K562 (cell line): ENCODE measurements at regions not wholly inside any gene's neighbourhood (a gene's known extent, or its start where the extent isn't known, plus 50 kb on each side); places are given as distances from the start of the nearest gene placed in this dataset.

Experiments used
- ATAC-seq: fragments of 200-7000 bp; cut with Tn5 transposase; 3 replicates; pipeline ENCODE4 v1.9.1; 2020; ENCODE audit warnings: moderate library complexity
- BruUV-seq: library from RNA; stranded (reverse); fragments of 400-500 nt; replicated peaks from 2 replicates; lab custom pipeline; 2021; lab: Mats Ljungman, UMichigan
- CTCF ChIA-PET: fragments of 300-600 bp; formaldehyde crosslinking; extraction: SDS; loops from one replicate; lab custom pipeline; 2021; ENCODE audit warnings: low intra/inter-chr PET ratio; lab: Yijun Ruan, JAX
- POLR2A ChIA-PET: fragments of 300-600, 350-650 bp; sonication (Branson Sonifier 250); formaldehyde crosslinking; extraction: SDS; loops from one replicate; lab custom pipeline; 2021; ENCODE audit warnings: antibody characterized with exemption, inconsistent platforms; lab: Yijun Ruan, JAX
- DNase-seq, 4 experiments: peaks; one replicate each; pipeline versions ENCODE4 v3.0.0 to v3.0.0-alpha.2; 2011 to 2018; ENCODE audit warnings: low spot score in 3 of 4, mixed read lengths in 3 of 4; ENCODE audit errors: extremely low read depth in 1 of 4
- FAIRE-seq: peaks from 2 replicates; lab custom pipeline; 2011; peaks lifted over from hg19 to GRCh38; lab: Jason Lieb, UNC
- H2AFZ ChIP-seq: 2 replicates; pipeline ENCODE4 v1.6.0; 2011; ENCODE audit warnings: low read depth, low read length, control low read depth, inconsistent platforms
- H3K27ac ChIP-seq: fragments of 200-600 bp; 3 replicates; pipeline ENCODE4 v1.8.0; 2011; ENCODE audit warnings: low read depth, mild to moderate bottlenecking, control low read depth, inconsistent platforms, low read length, moderate library complexity, mixed read lengths; ENCODE audit errors: extremely low read depth
- H3K27me3 ChIP-seq, 2 experiments: fragments of 300-600 bp in 1 of 2; 2 replicates in 1 of 2; 3 replicates in 1 of 2; pipeline versions ENCODE4 v1.6.0 to v1.8.0; 2011; ENCODE audit warnings: inconsistent platforms in 2 of 2, low read length in 2 of 2, mild to moderate bottlenecking in 1 of 2, mixed read lengths in 1 of 2, moderate library complexity in 1 of 2; ENCODE audit not compliant: control insufficient read depth in 2 of 2, insufficient read depth in 2 of 2
- H3K36me3 ChIP-seq: fragments of 300-600 bp; 3 replicates; pipeline ENCODE4 v1.8.0; 2011; ENCODE audit warnings: mild to moderate bottlenecking, low read length, inconsistent platforms; ENCODE audit not compliant: control insufficient read depth, insufficient read depth
- H3K4me1 ChIP-seq, 2 experiments: fragments of 200-600 bp in 1 of 2; replicated peaks in 1 of 2; 2 replicates in 1 of 2; 3 replicates in 1 of 2; pipeline versions ENCODE4 v1.5.1 to v1.8.0; 2011; ENCODE audit warnings: inconsistent platforms in 2 of 2, low read length in 2 of 2, mild to moderate bottlenecking in 1 of 2, mixed read lengths in 1 of 2, moderate library complexity in 1 of 2; ENCODE audit not compliant: control insufficient read depth in 2 of 2, insufficient read depth in 2 of 2
- H3K4me2 ChIP-seq: 2 replicates; pipeline ENCODE4 v1.6.1; 2011; ENCODE audit warnings: low read length, control low read depth, inconsistent platforms, mixed read lengths; ENCODE audit not compliant: insufficient read depth
- H3K4me3 ChIP-seq: fragments of 200-600 bp; sonication (generic), shearing (Covaris generic); 2 replicates; pipeline ENCODE4 v1.5.1; 2016; ENCODE audit warnings: control low read depth, inconsistent platforms
- H3K79me2 ChIP-seq: fragments of 200-600 bp; 3 replicates; pipeline ENCODE4 v1.8.0; 2011; ENCODE audit warnings: low read length, inconsistent platforms; ENCODE audit not compliant: control insufficient read depth, insufficient read depth
- H3K9ac ChIP-seq, 2 experiments: 2 replicates each; pipeline versions ENCODE4 v1.6.0 to v1.6.1; 2011; ENCODE audit warnings: low read depth in 2 of 2, low read length in 2 of 2, control low read depth in 1 of 2, inconsistent platforms in 1 of 2, mild to moderate bottlenecking in 1 of 2, mixed read lengths in 1 of 2; ENCODE audit not compliant: insufficient read depth in 1 of 2
- H3K9me1 ChIP-seq: one replicate; pipeline ENCODE4 v1.6.0; 2011; ENCODE audit warnings: inconsistent platforms, mild to moderate bottlenecking, low read length, moderate library complexity; ENCODE audit not compliant: control insufficient read depth, insufficient read depth
- H3K9me3 ChIP-seq: replicated peaks from 2 replicates; pipeline ENCODE4 v1.5.1; 2011; ENCODE audit warnings: low read depth, low read length, inconsistent platforms; ENCODE audit not compliant: control insufficient read depth, insufficient read depth
- H4K20me1 ChIP-seq: replicated peaks from 2 replicates; pipeline ENCODE4 v1.6.1; 2011; ENCODE audit warnings: low read length, inconsistent platforms, mixed read lengths; ENCODE audit not compliant: control insufficient read depth, insufficient read depth
- BACH1 ChIP-seq: fragments of 200-800 bp; sonication (Bioruptor generic); IDR thresholded peaks from 2 replicates; pipeline ENCODE4 v1.6.1; 2016; ENCODE audit warnings: missing genetic modification characterization, missing compliant biosample characterization
- CBX2 ChIP-seq: fragments of 200-600 bp; sonication (generic); IDR thresholded peaks from one replicate; pipeline ENCODE4 v1.6.1; 2012; ENCODE audit warnings: mild to moderate bottlenecking, low read length, inconsistent platforms; ENCODE audit not compliant: insufficient read depth, poor library complexity, severe bottlenecking
- GABPB2 ChIP-seq: fragments of 250-450 bp; sonication (Bioruptor Pico); conservative IDR thresholded peaks from 2 replicates; pipeline ENCODE4 v1.5.1; 2021; ENCODE audit warnings: mild to moderate bottlenecking
- HDAC3 ChIP-seq: fragments of 450-650 bp; IDR thresholded peaks from 2 replicates; pipeline ENCODE4 v1.6.1; 2018; ENCODE audit warnings: borderline replicate concordance, mild to moderate bottlenecking, moderate library complexity; ENCODE audit not compliant: partially characterized antibody
- MAX ChIP-seq: sonication (generic); formaldehyde crosslinking; IDR thresholded peaks from 2 replicates; pipeline ENCODE4 v1.9.0; 2022; ENCODE audit warnings: mild to moderate bottlenecking, missing genetic modification reagents
- MEF2D ChIP-seq: conservative IDR thresholded peaks from 2 replicates; pipeline ENCODE4 v1.6.1; 2016; ENCODE audit warnings: low read depth, missing genetic modification characterization, missing compliant biosample characterization
- NFE2L1 ChIP-seq: fragments of 450-650 bp; IDR thresholded peaks from 2 replicates; pipeline ENCODE4 v1.6.1; 2016; ENCODE audit warnings: missing genetic modification characterization, low read depth, mild to moderate bottlenecking, missing compliant biosample characterization, moderate library complexity, borderline replicate concordance
- NR2C1 ChIP-seq, 2 experiments: fragments of 450-650 bp; IDR thresholded peaks; 2 replicates each; pipeline ENCODE4 v1.6.1; 2017; ENCODE audit warnings: mild to moderate bottlenecking in 2 of 2, antibody characterized with exemption in 1 of 2, inconsistent platforms in 1 of 2, missing compliant biosample characterization in 1 of 2, missing genetic modification characterization in 1 of 2
- PTBP1 ChIP-seq: fragments of 200-400 bp; formaldehyde crosslinking; IDR thresholded peaks from 2 replicates; pipeline ENCODE4 v1.6.1; 2017; ENCODE audit warnings: low read depth, low read length
- RBM39 ChIP-seq: fragments of 200-400 bp; formaldehyde crosslinking; optimal IDR thresholded peaks from 2 replicates; pipeline ENCODE3; 2018; ENCODE audit warnings: low read depth, low read length
- RREB1 ChIP-seq: fragments of 250-450 bp; sonication (Bioruptor Pico); IDR thresholded peaks from 2 replicates; pipeline ENCODE4 v1.4.0; 2020
- SIRT6 ChIP-seq: IDR thresholded peaks from one replicate; pipeline ENCODE4 v1.6.1; 2012; ENCODE audit warnings: low read depth, mild to moderate bottlenecking, control low read depth, inconsistent platforms, low read length, moderate library complexity
- SNAPC5 ChIP-seq: fragments of 250-450 bp; sonication (Bioruptor Pico); IDR thresholded peaks from 2 replicates; pipeline ENCODE4 v1.8.0; 2021; ENCODE audit warnings: moderate library complexity, mild to moderate bottlenecking, inconsistent platforms
- SNIP1 ChIP-seq: fragments of 450-650 bp; IDR thresholded peaks from 2 replicates; pipeline ENCODE4 v1.7.1; 2017; ENCODE audit warnings: low read depth, mild to moderate bottlenecking
- ZBTB1 ChIP-seq: sonication (generic); formaldehyde crosslinking; IDR thresholded peaks from 2 replicates; pipeline ENCODE4 v1.8.1; 2023; ENCODE audit warnings: missing genetic modification reagents, low read depth, mild to moderate bottlenecking, borderline replicate concordance
- WGBS: fragments of 100-300 bp; shearing (Covaris generic); methylation state at CpG from one replicate; pipeline ENCODE4 v1.1.6; 2016; ENCODE audit warnings: low coverage, mixed read lengths; ENCODE audit not compliant: insufficient coverage; ENCODE audit errors: missing lambda C conversion rate; 5-methylcytosine and 5-hydroxymethylcytosine counted together
- in situ Hi-C: fragments of 300-500 bp; cut with MboI; formaldehyde crosslinking; loops from 4 replicates; pipeline ENCODE4 v1.15.0; 2018; ENCODE audit warnings: inconsistent platforms, mixed read lengths
- intact Hi-C: fragments of 100-400 bp; cut with micrococcal nuclease; formaldehyde crosslinking; loops from 2 replicates; pipeline ENCODE4 v1.14.2; 2022

GRCh38 chr10:42961796-42962109, 115.1 kb upstream of the RET start:
- no peaks in the 10 kb centered on the region for H3K9me3 ChIP-seq
- in situ Hi-C loops = no loop called here
- no peak overlapping the region for H2AFZ ChIP-seq
- no peaks in the 10 kb centered on the region for H4K20me1 ChIP-seq
- TF ChIP-seq NR2C1 (IDR thresholded peaks at IDR 0.05) (no peak), NR2C1 (tag; IDR thresholded peaks at IDR 0.05) (no peak), MEF2D (tag) (no peak), RREB1 (CRISPR knock-in tag) (no peak), PTBP1 (no peak), SNAPC5 (CRISPR knock-in tag) (no peak), HDAC3 (no peak), SNIP1 (no peak), SIRT6 (no peak), ZBTB1 (CRISPR knock-in tag) (no peak), BACH1 (tag) (no peak), NFE2L1 (tag) (no peak), MAX (CRISPR knock-in tag) (no peak), CBX2 (no peak), RBM39 (no peak), GABPB2 (CRISPR knock-in tag) (no peak)
- POLR2A ChIA-PET = interaction anchor here (1.0 kb wide), 1 partner anchor 9 kb away, joined by 3 read pairs; no protein-coding TSS in a partner anchor
- H3K4me1 ChIP-seq = peaks cover 0 to 5% of the 10 kb centered on the region in 2 experiments; a peak in 2 of 5 replicates
- H3K36me3 ChIP-seq = no peaks in the 10 kb centered on the region
- no peak overlapping the region for H3K4me3 ChIP-seq
- FAIRE-seq (no peak), ATAC-seq (no peak), DNase-seq (no peak)
- peaks cover 0 to 4% of the 10 kb centered on the region in 2 experiments; a peak in 2 of 5 replicates for H3K27me3 ChIP-seq
- no TSS peak for BruUV-seq
- WGBS = 0% methylated on average over 6 of the region's 6 CpGs
- H3K27ac ChIP-seq = no peak overlapping the region
- CTCF ChIA-PET = no interaction called here
- intact Hi-C loops = no loop called here
- no peak overlapping the region; a peak in 1 of 4 replicates for H3K9ac ChIP-seq
- no peaks in the 10 kb centered on the region for H3K79me2 ChIP-seq
- H3K9me1 ChIP-seq = no peaks in the 10 kb centered on the region
- no peak overlapping the region for H3K4me2 ChIP-seq
